Astrocyte (in vitro differentiated cells and primary cell): ENCODE measurements at regions not wholly inside any gene's neighbourhood (a gene's known extent, or its start where the extent isn't known, plus 50 kb on each side); places are given as distances from the start of the nearest gene placed in this dataset.

Experiments
- DNase-seq: peaks from one replicate; pipeline ENCODE4 v3.0.0-alpha.2; 2010; ENCODE audit warnings: low read depth
- FAIRE-seq: peaks from 2 replicates; lab custom pipeline; 2011; peaks lifted over from hg19 to GRCh38; lab: Jason Lieb, UNC
- H2AFZ ChIP-seq: 2 replicates; pipeline ENCODE4 v1.6.0; 2012; ENCODE audit warnings: low read depth, low read length, inconsistent platforms
- H3K27ac ChIP-seq: 2 replicates; pipeline ENCODE4 v1.5.1; 2011; ENCODE audit warnings: low read depth, low read length, inconsistent platforms
- H3K27me3 ChIP-seq: 2 replicates; pipeline ENCODE4 v1.6.0; 2011; ENCODE audit warnings: low read length, inconsistent platforms; ENCODE audit not compliant: insufficient read depth
- H3K36me3 ChIP-seq: 2 replicates; pipeline ENCODE4 v1.5.1; 2011; ENCODE audit warnings: low read length, inconsistent platforms; ENCODE audit not compliant: insufficient read depth
- H3K4me1 ChIP-seq: 2 replicates; pipeline ENCODE4 v1.5.1; 2011; ENCODE audit warnings: low read length, inconsistent platforms; ENCODE audit not compliant: insufficient read depth
- H3K4me2 ChIP-seq: 2 replicates; pipeline ENCODE4 v1.6.0; 2012; ENCODE audit warnings: low read length, inconsistent platforms
- H3K4me3 ChIP-seq: 2 replicates; pipeline ENCODE4 v1.5.1; 2011; ENCODE audit warnings: low read depth, mild to moderate bottlenecking, low read length, inconsistent platforms; ENCODE audit not compliant: insufficient read depth
- H3K79me2 ChIP-seq: 2 replicates; pipeline ENCODE4 v1.6.0; 2012; ENCODE audit warnings: mild to moderate bottlenecking, low read length, inconsistent platforms; ENCODE audit not compliant: insufficient read depth
- H3K9ac ChIP-seq: 2 replicates; pipeline ENCODE4 v1.6.0; 2012; ENCODE audit warnings: mild to moderate bottlenecking, low read length, inconsistent platforms
- H3K9me3 ChIP-seq: 2 replicates; pipeline ENCODE4 v1.5.1; 2012; ENCODE audit warnings: low read depth, mild to moderate bottlenecking, low read length, inconsistent platforms; ENCODE audit not compliant: insufficient read depth
- H4K20me1 ChIP-seq: 2 replicates; pipeline ENCODE4 v1.6.0; 2012; ENCODE audit warnings: low read length, inconsistent platforms; ENCODE audit not compliant: insufficient read depth
- H3K27ac Mint-ChIP-seq: one replicate; pipeline ENCODE4 v1.8.0; 2021; ENCODE audit warnings: mild to moderate bottlenecking, mixed read lengths; ENCODE audit not compliant: unreplicated experiment
- H3K27me3 Mint-ChIP-seq: one replicate; pipeline ENCODE4 v1.8.0; 2021; ENCODE audit warnings: low read depth, mixed read lengths; ENCODE audit not compliant: unreplicated experiment
- H3K36me3 Mint-ChIP-seq: one replicate; pipeline ENCODE4 v1.8.0; 2021; ENCODE audit warnings: low read depth, mixed read lengths; ENCODE audit not compliant: unreplicated experiment
- H3K4me1 Mint-ChIP-seq: one replicate; pipeline ENCODE4 v1.8.0; 2021; ENCODE audit warnings: low read depth, mixed read lengths; ENCODE audit not compliant: unreplicated experiment
- H3K4me3 Mint-ChIP-seq: one replicate; pipeline ENCODE4 v1.8.0; 2021; ENCODE audit warnings: mild to moderate bottlenecking, moderate library complexity, mixed read lengths; ENCODE audit not compliant: unreplicated experiment
- H3K9me3 Mint-ChIP-seq: one replicate; pipeline ENCODE4 v1.8.0; 2021; ENCODE audit warnings: mild to moderate bottlenecking, mixed read lengths; ENCODE audit not compliant: unreplicated experiment
- EZH2 ChIP-seq: IDR thresholded peaks from 2 replicates; pipeline ENCODE4 v1.6.1; 2012; ENCODE audit warnings: mild to moderate bottlenecking, low read length, inconsistent platforms; ENCODE audit not compliant: insufficient read depth
- TF ChIP-seq, protein P1 (sequence below): IDR thresholded peaks from 2 replicates; pipeline ENCODE4 v1.5.1; 2011; ENCODE audit warnings: low read depth, mild to moderate bottlenecking, inconsistent platforms, low read length, moderate library complexity; ENCODE audit not compliant: insufficient read depth

- no peaks in the 10 kb centered on the region for H3K36me3 Mint-ChIP-seq
- H3K9me3 ChIP-seq: peaks cover 4% of the 10 kb centered on the region
- H3K4me1 Mint-ChIP-seq: no peaks in the 10 kb centered on the region
- H3K9ac ChIP-seq: no peak overlapping the region
- no peaks in the 10 kb centered on the region for H3K4me1 ChIP-seq
- TF ChIP-seq, protein P1, sequence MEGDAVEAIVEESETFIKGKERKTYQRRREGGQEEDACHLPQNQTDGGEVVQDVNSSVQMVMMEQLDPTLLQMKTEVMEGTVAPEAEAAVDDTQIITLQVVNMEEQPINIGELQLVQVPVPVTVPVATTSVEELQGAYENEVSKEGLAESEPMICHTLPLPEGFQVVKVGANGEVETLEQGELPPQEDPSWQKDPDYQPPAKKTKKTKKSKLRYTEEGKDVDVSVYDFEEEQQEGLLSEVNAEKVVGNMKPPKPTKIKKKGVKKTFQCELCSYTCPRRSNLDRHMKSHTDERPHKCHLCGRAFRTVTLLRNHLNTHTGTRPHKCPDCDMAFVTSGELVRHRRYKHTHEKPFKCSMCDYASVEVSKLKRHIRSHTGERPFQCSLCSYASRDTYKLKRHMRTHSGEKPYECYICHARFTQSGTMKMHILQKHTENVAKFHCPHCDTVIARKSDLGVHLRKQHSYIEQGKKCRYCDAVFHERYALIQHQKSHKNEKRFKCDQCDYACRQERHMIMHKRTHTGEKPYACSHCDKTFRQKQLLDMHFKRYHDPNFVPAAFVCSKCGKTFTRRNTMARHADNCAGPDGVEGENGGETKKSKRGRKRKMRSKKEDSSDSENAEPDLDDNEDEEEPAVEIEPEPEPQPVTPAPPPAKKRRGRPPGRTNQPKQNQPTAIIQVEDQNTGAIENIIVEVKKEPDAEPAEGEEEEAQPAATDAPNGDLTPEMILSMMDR: no peak
- no peak for TF ChIP-seq EZH2
- no peaks in the 10 kb centered on the region for H3K27me3 ChIP-seq
- H3K27ac Mint-ChIP-seq: no peak overlapping the region
- H3K79me2 ChIP-seq: no peaks in the 10 kb centered on the region
- H4K20me1 ChIP-seq: no peaks in the 10 kb centered on the region
- peaks cover 3% of the 10 kb centered on the region for H3K9me3 Mint-ChIP-seq
- FAIRE-seq (no peak), DNase-seq (no peak)
- H3K36me3 ChIP-seq: no peaks in the 10 kb centered on the region
- H3K4me2 ChIP-seq: no peak overlapping the region
- H3K27ac ChIP-seq: no peak overlapping the region
- H3K4me3 ChIP-seq: no peak overlapping the region
- no peaks in the 10 kb centered on the region for H3K27me3 Mint-ChIP-seq
- no peak overlapping the region for H3K4me3 Mint-ChIP-seq
- H2AFZ ChIP-seq: no peak overlapping the region
These were observed 801.6 kb upstream of the TSPY4 start for GRCh38 chrY:8535704-8536103.

DNA sequence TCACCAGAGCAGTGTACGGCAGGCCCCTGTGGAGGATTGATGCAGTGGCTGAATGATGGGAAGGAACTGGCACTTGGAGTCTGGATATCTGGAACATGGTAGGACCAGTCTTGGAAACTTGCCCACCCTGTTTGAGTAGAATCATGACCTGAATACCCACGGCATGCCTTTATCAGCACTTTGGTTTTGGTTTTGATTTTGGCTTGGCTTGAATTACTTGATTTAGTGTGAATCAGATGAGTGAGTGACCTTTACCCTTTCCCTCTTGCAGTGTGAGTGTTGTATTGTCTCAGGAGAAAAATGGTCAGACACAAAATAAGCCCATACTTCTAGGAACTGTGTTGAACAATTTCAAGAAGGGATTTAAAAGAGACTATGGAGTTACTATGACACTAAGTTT, 801.0 kb upstream of the TSPY4 start:
- H3K27me3 ChIP-seq: no peaks in the 10 kb centered on the region
- H3K36me3 ChIP-seq: no peaks in the 10 kb centered on the region
- no peak for DNase-seq
- H3K9me3 Mint-ChIP-seq: peaks cover 3% of the 10 kb centered on the region
- H3K27ac Mint-ChIP-seq: no peak overlapping the region
- H3K27me3 Mint-ChIP-seq: no peaks in the 10 kb centered on the region
- no peak overlapping the region for H3K4me2 ChIP-seq
- no peak overlapping the region for H3K4me3 Mint-ChIP-seq
- H2AFZ ChIP-seq: no peak overlapping the region
- H3K9me3 ChIP-seq: peaks cover 4% of the 10 kb centered on the region
- TF ChIP-seq EZH2: no peak
- TF ChIP-seq, protein P1: no peak
- no peaks in the 10 kb centered on the region for H3K4me1 ChIP-seq
- no peaks in the 10 kb centered on the region for H3K79me2 ChIP-seq
- no peak overlapping the region for H3K27ac ChIP-seq
- H3K9ac ChIP-seq: no peak overlapping the region
- H3K36me3 Mint-ChIP-seq: no peaks in the 10 kb centered on the region
- H3K4me3 ChIP-seq: no peak overlapping the region
- no peaks in the 10 kb centered on the region for H4K20me1 ChIP-seq
- no peak for FAIRE-seq
- no peaks in the 10 kb centered on the region for H3K4me1 Mint-ChIP-seq

- FAIRE-seq: no peak
- no peaks in the 10 kb centered on the region for H3K36me3 Mint-ChIP-seq
- no peaks in the 10 kb centered on the region for H3K4me1 ChIP-seq
These were observed 796.0 kb upstream of the TSPY4 start for GRCh38 chrY:8541306-8541705.

More at GRCh38 chrY:8541306-8541705, 796.0 kb upstream of the TSPY4 start:
- Mint-ChIP-seq H3K27me3 (no peaks in the 10 kb centered on the region), H3K27ac (no peak overlapping the region), H3K4me3 (no peak overlapping the region), H3K4me1 (no peaks in the 10 kb centered on the region), H3K9me3 (peaks cover 2% of the 10 kb centered on the region)
- no peaks in the 10 kb centered on the region for H4K20me1 ChIP-seq
- no peaks in the 10 kb centered on the region for H3K79me2 ChIP-seq
- no peak overlapping the region for H3K4me2 ChIP-seq
- no peaks in the 10 kb centered on the region for H3K27me3 ChIP-seq
- DNase-seq: no peak
- no peak overlapping the region for H3K9ac ChIP-seq
- H3K9me3 ChIP-seq: peaks cover 4% of the 10 kb centered on the region
- no peak overlapping the region for H3K27ac ChIP-seq
- no peaks in the 10 kb centered on the region for H3K36me3 ChIP-seq
- no peak overlapping the region for H3K4me3 ChIP-seq
- no peak for TF ChIP-seq EZH2
- TF ChIP-seq, protein P1: no peak
- H2AFZ ChIP-seq: no peak overlapping the region
